GM10248 (cell line): ENCODE measurements at regions not wholly inside any gene's neighbourhood (a gene's known extent, or its start where the extent isn't known, plus 50 kb on each side); places are given as distances from the start of the nearest gene placed in this dataset.

Experiments used
- CTCF ChIA-PET: fragments of 300-600 bp; sonication (Branson Sonifier 250); formaldehyde crosslinking; extraction: SDS; loops from one replicate; lab custom pipeline; 2021; ENCODE audit warnings: antibody characterized with exemption; lab: Yijun Ruan, JAX
- POLR2A ChIA-PET: fragments of 350-650 bp; sonication (Branson Sonifier 250); formaldehyde crosslinking; extraction: SDS; loops from one replicate; lab custom pipeline; 2020; ENCODE audit warnings: antibody characterized with exemption; lab: Yijun Ruan, JAX
- DNase-seq: peaks from one replicate; pipeline ENCODE4 v3.0.0; 2012; ENCODE audit errors: extremely low spot score
- TF ChIP-seq, protein P1 (sequence below): IDR thresholded peaks from 2 replicates; pipeline ENCODE4 v1.5.1; 2012; ENCODE audit warnings: mild to moderate bottlenecking, low read depth; ENCODE audit errors: extremely low read depth, missing control alignments, control extremely low read depth

DNA sequence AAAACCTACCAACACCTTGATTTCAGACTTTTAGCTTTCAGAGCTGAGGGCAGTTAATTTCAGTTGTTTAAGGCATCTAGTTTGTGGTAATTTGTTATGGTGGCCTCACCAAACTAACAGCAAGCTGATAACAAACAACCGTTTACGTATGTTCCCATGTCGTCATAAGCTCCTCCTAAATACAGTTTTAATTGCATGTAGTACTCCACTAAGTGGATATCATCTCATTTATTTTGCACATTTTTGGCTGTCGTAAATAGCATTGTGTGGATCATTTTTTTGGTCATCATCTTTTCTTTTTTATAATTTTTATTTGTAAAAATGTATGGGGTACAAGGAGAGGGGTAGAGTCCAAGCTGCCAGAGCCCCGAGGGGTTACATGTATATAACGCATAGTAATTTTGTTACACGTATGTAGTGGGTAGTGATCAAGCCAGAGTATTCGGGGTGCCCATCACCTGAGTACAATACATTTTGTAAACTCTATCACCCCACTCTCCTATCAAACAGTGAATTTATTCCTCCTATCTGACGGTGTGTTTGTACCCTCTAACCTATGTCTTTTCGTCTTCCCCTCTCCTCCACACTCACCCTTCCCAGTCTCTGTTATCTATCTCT is 89.2 kb upstream of the MYCN start:
- TF ChIP-seq, protein P1, sequence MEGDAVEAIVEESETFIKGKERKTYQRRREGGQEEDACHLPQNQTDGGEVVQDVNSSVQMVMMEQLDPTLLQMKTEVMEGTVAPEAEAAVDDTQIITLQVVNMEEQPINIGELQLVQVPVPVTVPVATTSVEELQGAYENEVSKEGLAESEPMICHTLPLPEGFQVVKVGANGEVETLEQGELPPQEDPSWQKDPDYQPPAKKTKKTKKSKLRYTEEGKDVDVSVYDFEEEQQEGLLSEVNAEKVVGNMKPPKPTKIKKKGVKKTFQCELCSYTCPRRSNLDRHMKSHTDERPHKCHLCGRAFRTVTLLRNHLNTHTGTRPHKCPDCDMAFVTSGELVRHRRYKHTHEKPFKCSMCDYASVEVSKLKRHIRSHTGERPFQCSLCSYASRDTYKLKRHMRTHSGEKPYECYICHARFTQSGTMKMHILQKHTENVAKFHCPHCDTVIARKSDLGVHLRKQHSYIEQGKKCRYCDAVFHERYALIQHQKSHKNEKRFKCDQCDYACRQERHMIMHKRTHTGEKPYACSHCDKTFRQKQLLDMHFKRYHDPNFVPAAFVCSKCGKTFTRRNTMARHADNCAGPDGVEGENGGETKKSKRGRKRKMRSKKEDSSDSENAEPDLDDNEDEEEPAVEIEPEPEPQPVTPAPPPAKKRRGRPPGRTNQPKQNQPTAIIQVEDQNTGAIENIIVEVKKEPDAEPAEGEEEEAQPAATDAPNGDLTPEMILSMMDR, result no peak
- no peak for DNase-seq
- POLR2A ChIA-PET, result no interaction called here
- CTCF ChIA-PET, result no interaction called here

DNA sequence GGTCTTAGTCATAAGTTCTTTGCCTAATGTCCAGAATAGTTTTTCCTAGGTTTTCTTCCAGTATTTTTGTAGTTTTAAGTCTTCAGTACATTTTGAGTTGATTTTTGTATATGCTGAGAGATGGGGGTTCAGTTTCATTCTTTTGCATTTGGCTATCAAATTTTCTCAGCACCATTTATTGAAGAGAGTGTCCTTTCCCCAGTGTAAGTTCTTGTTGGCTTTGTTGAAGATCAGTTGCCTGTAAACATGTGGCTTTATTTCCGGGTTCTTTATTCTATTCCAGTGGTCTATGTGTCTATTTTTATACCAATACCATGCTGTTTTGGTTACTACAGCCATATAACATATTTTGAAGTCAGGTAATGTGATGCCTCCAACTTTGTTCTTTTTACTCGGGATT is 87.5 kb upstream of the MYCN start:
- TF ChIP-seq, protein P1, result no peak
- no peak for DNase-seq
- POLR2A ChIA-PET, result no interaction called here
- CTCF ChIA-PET, result no interaction called here

DNA sequence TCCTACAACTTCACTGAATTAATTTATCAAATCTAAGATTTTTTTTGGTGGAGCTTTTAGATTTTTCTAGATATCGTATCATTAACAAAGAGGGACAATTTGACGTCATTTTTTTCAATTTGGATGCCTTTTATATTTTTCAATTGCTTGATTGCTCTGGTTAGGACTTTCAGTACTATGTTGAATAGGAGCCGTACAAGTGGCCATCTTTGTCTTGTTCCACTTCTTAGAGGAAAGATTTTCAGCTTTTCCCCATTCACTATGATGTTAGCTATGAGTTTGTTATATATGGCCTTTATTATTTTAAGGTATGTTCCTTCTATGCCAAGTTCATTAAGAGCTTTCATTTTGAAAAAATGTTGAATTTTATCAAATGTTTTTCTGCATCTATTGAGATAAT is 86.4 kb upstream of the MYCN start:
- POLR2A ChIA-PET, result no interaction called here
- no peak for DNase-seq
- CTCF ChIA-PET, result interaction anchor here (0.7 kb wide), 2 partner anchors 9 to 27 kb away, joined by 3 read pairs; no protein-coding TSS in a partner anchor
- TF ChIP-seq, protein P1, result no peak

DNA sequence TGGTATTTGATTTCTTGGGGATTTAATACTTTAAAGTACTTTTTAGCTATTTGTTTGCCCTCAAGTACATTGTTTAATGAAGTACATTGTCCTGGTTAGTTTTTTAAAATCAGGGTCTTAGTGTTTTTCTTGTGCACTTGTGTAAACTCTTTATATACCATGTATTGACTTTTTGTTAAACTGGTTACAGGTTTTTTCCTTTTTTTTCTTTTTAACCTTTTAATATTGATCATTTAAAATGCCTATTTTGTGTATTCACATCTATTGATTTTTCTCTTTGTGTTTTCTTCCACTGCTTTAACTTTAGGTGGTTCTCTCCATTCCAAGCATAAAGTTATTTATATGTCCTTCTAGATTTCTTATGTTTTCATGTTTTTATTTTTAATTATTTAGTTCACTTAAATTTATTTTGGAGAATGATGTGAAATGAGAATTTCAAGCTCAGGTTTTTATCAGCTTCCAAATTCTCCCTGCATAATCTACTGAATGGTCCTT is 84.5 kb upstream of the MYCN start:
- POLR2A ChIA-PET, result no interaction called here
- CTCF ChIA-PET, result interaction anchor here (1.6 kb wide), 1 partner anchor 753 kb away, joined by 3 read pairs; no protein-coding TSS in a partner anchor
- TF ChIP-seq, protein P1, result no peak
- DNase-seq, result no peak

DNA sequence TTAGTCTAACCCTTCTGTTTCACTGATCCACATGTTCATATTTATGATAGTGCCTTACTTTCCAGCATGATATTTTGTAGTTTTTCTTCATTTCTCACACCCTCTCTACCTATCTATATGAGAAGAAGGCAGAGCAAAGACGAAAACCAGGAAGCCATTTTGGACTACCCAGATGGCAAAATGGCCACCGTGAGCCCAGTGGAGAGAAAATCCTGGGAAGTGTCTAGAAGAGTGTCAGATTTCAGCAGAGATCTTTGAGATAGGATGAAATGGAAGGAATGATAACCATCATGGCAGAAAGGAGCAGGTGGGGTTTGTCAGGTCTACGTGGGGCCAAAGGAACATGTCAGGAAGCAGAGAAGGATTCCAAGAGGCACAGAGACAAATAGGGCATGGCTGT is 84.0 kb upstream of the MYCN start:
- no peak for DNase-seq
- ChIA-PET CTCF (interaction anchor here (1.6 kb wide), 1 partner anchor 752 kb away, joined by 3 read pairs; no protein-coding TSS in a partner anchor), POLR2A (no interaction called here)
- TF ChIP-seq, protein P1, result no peak

DNA sequence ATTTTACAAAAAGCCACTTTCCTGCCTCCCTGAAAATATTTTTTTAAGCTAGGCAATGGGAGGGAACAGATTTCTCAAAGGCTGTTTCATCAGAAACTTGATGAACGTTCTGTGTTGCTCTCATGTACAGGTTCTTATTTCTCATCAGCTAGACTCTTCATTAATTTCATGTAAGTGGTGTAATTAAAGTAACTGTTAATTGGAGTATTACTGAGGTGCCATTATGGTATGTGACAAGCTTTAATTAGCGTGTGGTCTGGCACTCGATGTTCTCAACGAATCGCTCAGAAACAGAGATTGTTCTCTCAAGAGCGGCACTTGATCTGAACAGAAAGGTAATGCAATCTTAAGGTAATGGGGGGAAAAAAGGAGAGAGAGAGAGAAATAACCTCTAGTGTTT is 81.9 kb upstream of the MYCN start:
- TF ChIP-seq, protein P1, result no peak
- POLR2A ChIA-PET, result no interaction called here
- CTCF ChIA-PET, result interaction anchor here (1.1 kb wide), 1 partner anchor 19 kb away, joined by 3 read pairs; no protein-coding TSS in a partner anchor
- DNase-seq, result no peak
